A549 (cell line): ENCODE measurements at regions not wholly inside any gene's neighbourhood (a gene's known extent, or its start where the extent isn't known, plus 50 kb on each side); places are given as distances from the start of the nearest gene placed in this dataset.

ENCODE experiments used
- ATAC-seq, 2 experiments: fragments of 200-7000 bp in 1 of 2; fragments of >200 bp in 1 of 2; cut with Nextera tagmentation in 1 of 2; cut with Tn5 transposase in 1 of 2; 3 replicates each; pipeline versions ENCODE4 v1.8.0 to v1.9.1; 2018 to 2020; ENCODE audit warnings: mild to moderate bottlenecking in 1 of 2, moderate library complexity in 1 of 2
- CTCF ChIA-PET: fragments of 300-600 bp; sonication (Branson Sonifier 250); formaldehyde crosslinking; extraction: SDS; loops from one replicate; lab custom pipeline; 2021; ENCODE audit warnings: antibody characterized with exemption, inconsistent platforms; lab: Yijun Ruan, JAX
- POLR2A ChIA-PET: fragments of 350-600 bp; formaldehyde crosslinking; extraction: SDS; loops from one replicate; lab custom pipeline; 2021; ENCODE audit warnings: antibody characterized with exemption, inconsistent platforms; lab: Yijun Ruan, JAX
- DNase-seq, 2 experiments: peaks; one replicate each; pipeline versions ENCODE4 v3.0.0 to v3.0.0-alpha.2; 2011 to 2016; ENCODE audit warnings: low read depth in 1 of 2, low spot score in 1 of 2
- FAIRE-seq: peaks from 2 replicates; lab custom pipeline; 2011; peaks lifted over from hg19 to GRCh38; lab: Jason Lieb, UNC
- H3K27ac ChIP-seq, 2 experiments: fragments of >200 bp; sonication (Bioruptor Twin); formaldehyde crosslinking; 3 replicates each; pipeline ENCODE4 v1.5.1; 2016 to 2017
- H3K4me1 ChIP-seq: fragments of >200 bp; sonication (Bioruptor Twin); formaldehyde crosslinking; 3 replicates; pipeline ENCODE4 v1.6.1; 2016
- H3K4me2 ChIP-seq: fragments of >200 bp; sonication (Bioruptor Twin); formaldehyde crosslinking; 3 replicates; pipeline ENCODE4 v1.6.1; 2016
- H3K4me3 ChIP-seq: fragments of >200 bp; sonication (Bioruptor Twin); formaldehyde crosslinking; 3 replicates; pipeline ENCODE4 v1.5.1; 2016
- H3K9me3 ChIP-seq: fragments of >200 bp; sonication (Bioruptor Twin); formaldehyde crosslinking; 3 replicates; pipeline ENCODE4 v1.6.1; 2016
- ATOH8 ChIP-seq: fragments of 250-450 bp; sonication (Bioruptor Pico); IDR thresholded peaks from 2 replicates; pipeline ENCODE4 v1.5.0; 2020; ENCODE audit warnings: low read depth, mild to moderate bottlenecking, moderate library complexity
- BHLHE40 ChIP-seq: IDR thresholded peaks from 2 replicates; pipeline ENCODE4 v1.6.1; 2012; ENCODE audit warnings: low read depth, low read length, inconsistent platforms
- CBX8 ChIP-seq: fragments of 200-600 bp; sonication (generic); IDR thresholded peaks from 2 replicates; pipeline ENCODE4 v1.6.1; 2016
- CHD4 ChIP-seq: fragments of 200-600 bp; sonication (generic); IDR thresholded peaks from 2 replicates; pipeline ENCODE4 v1.6.1; 2016; ENCODE audit warnings: antibody characterized with exemption, mild to moderate bottlenecking, borderline replicate concordance
- CTCF ChIP-seq: fragments of >200 bp; sonication (Bioruptor Twin); formaldehyde crosslinking; IDR thresholded peaks from 3 replicates; pipeline ENCODE4 v1.5.1; 2016
- FOSL2 ChIP-seq, 2 experiments: fragments of 450-650 bp in 1 of 2; fragments of >200 bp in 1 of 2; sonication (Bioruptor Twin) in 1 of 2; formaldehyde crosslinking; IDR thresholded peaks; 2 replicates each; pipeline versions ENCODE4 v1.5.0 to v1.6.1; 2016 to 2020; ENCODE audit warnings: mild to moderate bottlenecking in 1 of 2, moderate library complexity in 1 of 2
- HOXB5 ChIP-seq: fragments of 250-450 bp; sonication (Bioruptor Pico); IDR thresholded peaks from 2 replicates; pipeline ENCODE4 v1.5.0; 2020; ENCODE audit warnings: mild to moderate bottlenecking, moderate library complexity
- JUNB ChIP-seq: fragments of >200 bp; sonication (Bioruptor Twin); formaldehyde crosslinking; IDR thresholded peaks from 2 replicates; pipeline ENCODE4 v1.6.1; 2016
- KDM1A ChIP-seq: fragments of 200-600 bp; sonication (generic); IDR thresholded peaks from 2 replicates; pipeline ENCODE4 v1.6.1; 2016; ENCODE audit warnings: low read depth, mild to moderate bottlenecking
- MAX ChIP-seq: IDR thresholded peaks from 2 replicates; pipeline ENCODE4 v1.6.1; 2012
- MAZ ChIP-seq: fragments of 150-350 bp; IDR thresholded peaks from 2 replicates; pipeline ENCODE4 v1.6.1; 2014; ENCODE audit warnings: antibody characterized with exemption, low read depth, low read length, borderline replicate concordance
- NFE2L2 ChIP-seq: fragments of 150-350 bp; conservative IDR thresholded peaks from 2 replicates; pipeline ENCODE4 v1.6.1; 2014; ENCODE audit warnings: low read length
- PHF8 ChIP-seq: fragments of 200-600 bp; sonication (generic); IDR thresholded peaks from 2 replicates; pipeline ENCODE4 v1.6.1; 2016; ENCODE audit warnings: low read depth, mild to moderate bottlenecking, antibody characterized with exemption, moderate library complexity, borderline replicate concordance
- POLR2A ChIP-seq: IDR thresholded peaks from 2 replicates; pipeline ENCODE4 v1.6.1; 2012; ENCODE audit warnings: mild to moderate bottlenecking, low read length
- RAD21 ChIP-seq, 2 experiments: fragments of >200 bp in 1 of 2; sonication (Bioruptor Twin) in 1 of 2; formaldehyde crosslinking in 1 of 2; IDR thresholded peaks in 1 of 2; conservative IDR thresholded peaks in 1 of 2; 2 replicates in 1 of 2; 3 replicates in 1 of 2; pipeline ENCODE4 v1.6.1; 2012 to 2018; ENCODE audit warnings: inconsistent platforms in 1 of 2
- RCOR1 ChIP-seq: fragments of 150-350 bp; IDR thresholded peaks from 2 replicates; pipeline ENCODE4 v1.6.1; 2014; ENCODE audit warnings: antibody characterized with exemption, low read length, low read depth
- RFX5 ChIP-seq: fragments of 450-650 bp; IDR thresholded peaks from 2 replicates; pipeline ENCODE4 v1.7.1; 2014; ENCODE audit warnings: antibody characterized with exemption, mild to moderate bottlenecking, moderate library complexity
- RNF2 ChIP-seq: fragments of 200-600 bp; sonication (generic); IDR thresholded peaks from 2 replicates; pipeline ENCODE4 v1.6.1; 2016; ENCODE audit warnings: low read depth, mild to moderate bottlenecking, antibody characterized with exemption, moderate library complexity, borderline replicate concordance
- TFCP2L1 ChIP-seq: fragments of 250-450 bp; sonication (Bioruptor Pico); IDR thresholded peaks from 2 replicates; pipeline ENCODE4 v1.5.0; 2021; ENCODE audit warnings: mild to moderate bottlenecking
- ZSCAN20 ChIP-seq: fragments of 250-450 bp; sonication (Bioruptor Pico); IDR thresholded peaks from 2 replicates; pipeline ENCODE4 v1.8.0; 2022; ENCODE audit warnings: mild to moderate bottlenecking, moderate library complexity
- WGBS: methylation state at CpG from one replicate; pipeline ENCODE4 v1.1.6; 2017; ENCODE audit errors: missing lambda C conversion rate; 5-methylcytosine and 5-hydroxymethylcytosine counted together
- TF ChIP-seq, protein P1 (sequence below): fragments of >200 bp; sonication (Bioruptor Twin); formaldehyde crosslinking; IDR thresholded peaks from 3 replicates; pipeline ENCODE4 v1.6.1; 2016
- TF ChIP-seq, protein P2 (sequence below): IDR thresholded peaks from 2 replicates; pipeline ENCODE4 v1.6.1; 2012
- TF ChIP-seq, protein P3 (sequence below): fragments of 150-350 bp; IDR thresholded peaks from 2 replicates; pipeline ENCODE4 v1.6.1; 2014; ENCODE audit warnings: low read depth, mild to moderate bottlenecking, low read length
- TF ChIP-seq, protein P4 (sequence below): fragments of 250-450 bp; sonication (Bioruptor Pico); IDR thresholded peaks from 2 replicates; pipeline ENCODE4 v1.5.0; 2021; ENCODE audit warnings: mild to moderate bottlenecking, moderate library complexity, borderline replicate concordance

- TF ChIP-seq, protein P1, sequence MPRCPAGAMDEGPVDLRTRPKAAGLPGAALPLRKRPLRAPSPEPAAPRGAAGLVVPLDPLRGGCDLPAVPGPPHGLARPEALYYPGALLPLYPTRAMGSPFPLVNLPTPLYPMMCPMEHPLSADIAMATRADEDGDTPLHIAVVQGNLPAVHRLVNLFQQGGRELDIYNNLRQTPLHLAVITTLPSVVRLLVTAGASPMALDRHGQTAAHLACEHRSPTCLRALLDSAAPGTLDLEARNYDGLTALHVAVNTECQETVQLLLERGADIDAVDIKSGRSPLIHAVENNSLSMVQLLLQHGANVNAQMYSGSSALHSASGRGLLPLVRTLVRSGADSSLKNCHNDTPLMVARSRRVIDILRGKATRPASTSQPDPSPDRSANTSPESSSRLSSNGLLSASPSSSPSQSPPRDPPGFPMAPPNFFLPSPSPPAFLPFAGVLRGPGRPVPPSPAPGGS, result no peak
- TF ChIP-seq RAD21 (conservative IDR thresholded peaks at IDR 0.05 in 1 of 2, IDR thresholded peaks at IDR 0.05 in 1 of 2) (no peak), POLR2A (no peak), HOXB5 (CRISPR knock-in tag) (no peak), FOSL2 (IDR thresholded peaks at IDR 0.05) (no peak), FOSL2 (CRISPR knock-in tag; IDR thresholded peaks at IDR 0.05) (no peak), RNF2 (no peak), MAZ (no peak), PHF8 (no peak), ATOH8 (CRISPR knock-in tag) (no peak), KDM1A (no peak), CHD4 (no peak)
- TF ChIP-seq, protein P2, sequence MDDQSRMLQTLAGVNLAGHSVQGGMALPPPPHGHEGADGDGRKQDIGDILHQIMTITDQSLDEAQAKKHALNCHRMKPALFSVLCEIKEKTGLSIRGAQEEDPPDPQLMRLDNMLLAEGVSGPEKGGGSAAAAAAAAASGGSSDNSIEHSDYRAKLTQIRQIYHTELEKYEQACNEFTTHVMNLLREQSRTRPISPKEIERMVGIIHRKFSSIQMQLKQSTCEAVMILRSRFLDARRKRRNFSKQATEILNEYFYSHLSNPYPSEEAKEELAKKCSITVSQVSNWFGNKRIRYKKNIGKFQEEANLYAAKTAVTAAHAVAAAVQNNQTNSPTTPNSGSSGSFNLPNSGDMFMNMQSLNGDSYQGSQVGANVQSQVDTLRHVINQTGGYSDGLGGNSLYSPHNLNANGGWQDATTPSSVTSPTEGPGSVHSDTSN, result no peak
- TF ChIP-seq, all 56 proteins: peak for 0
- no peak for FAIRE-seq
- no peak for DNase-seq
- Histone ChIP-seq H3K4me1 (no peaks in the 10 kb centered on the region), H3K4me3 (no peak overlapping the region), H3K9me3 (no peaks in the 10 kb centered on the region), H3K4me2 (no peak overlapping the region), H3K27ac (no peak overlapping the region)
- 33% methylated on average over 2 of the region's 2 CpGs for WGBS
- ChIA-PET POLR2A (no interaction called here), CTCF (interaction anchor here (1.0 to 1.6 kb wide), 3 partner anchors 15 to 214 kb away, joined by 3 read pairs; no protein-coding TSS in a partner anchor)
- ATAC-seq, result no peak
These were observed 266.9 kb downstream of the SIPA1L2 start for GRCh38 chr1:232363008-232363407.

- ChIA-PET CTCF (interaction anchor here (0.9 kb wide), 1 partner anchor 10 kb away, joined by 3 read pairs; no protein-coding TSS in a partner anchor), POLR2A (no interaction called here)
- 35% methylated on average over 6 of the region's 6 CpGs for WGBS
These were observed 272.5 kb downstream of the SIPA1L2 start for GRCh38 chr1:232357416-232357815.

More at GRCh38 chr1:232357416-232357815, 272.5 kb downstream of the SIPA1L2 start:
- no peaks in the 10 kb centered on the region for H3K9me3 ChIP-seq
- FAIRE-seq, result no peak
- no peaks in the 10 kb centered on the region for H3K4me1 ChIP-seq
- TF ChIP-seq, protein P3, sequence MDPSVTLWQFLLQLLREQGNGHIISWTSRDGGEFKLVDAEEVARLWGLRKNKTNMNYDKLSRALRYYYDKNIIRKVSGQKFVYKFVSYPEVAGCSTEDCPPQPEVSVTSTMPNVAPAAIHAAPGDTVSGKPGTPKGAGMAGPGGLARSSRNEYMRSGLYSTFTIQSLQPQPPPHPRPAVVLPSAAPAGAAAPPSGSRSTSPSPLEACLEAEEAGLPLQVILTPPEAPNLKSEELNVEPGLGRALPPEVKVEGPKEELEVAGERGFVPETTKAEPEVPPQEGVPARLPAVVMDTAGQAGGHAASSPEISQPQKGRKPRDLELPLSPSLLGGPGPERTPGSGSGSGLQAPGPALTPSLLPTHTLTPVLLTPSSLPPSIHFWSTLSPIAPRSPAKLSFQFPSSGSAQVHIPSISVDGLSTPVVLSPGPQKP, result no peak
- no peak for TF ChIP-seq TFCP2L1 (CRISPR knock-in tag)
- no peak for TF ChIP-seq CTCF
- TF ChIP-seq BHLHE40, result no peak
- TF ChIP-seq CHD4, result no peak
- no peak for TF ChIP-seq RNF2
- TF ChIP-seq, protein P4, sequence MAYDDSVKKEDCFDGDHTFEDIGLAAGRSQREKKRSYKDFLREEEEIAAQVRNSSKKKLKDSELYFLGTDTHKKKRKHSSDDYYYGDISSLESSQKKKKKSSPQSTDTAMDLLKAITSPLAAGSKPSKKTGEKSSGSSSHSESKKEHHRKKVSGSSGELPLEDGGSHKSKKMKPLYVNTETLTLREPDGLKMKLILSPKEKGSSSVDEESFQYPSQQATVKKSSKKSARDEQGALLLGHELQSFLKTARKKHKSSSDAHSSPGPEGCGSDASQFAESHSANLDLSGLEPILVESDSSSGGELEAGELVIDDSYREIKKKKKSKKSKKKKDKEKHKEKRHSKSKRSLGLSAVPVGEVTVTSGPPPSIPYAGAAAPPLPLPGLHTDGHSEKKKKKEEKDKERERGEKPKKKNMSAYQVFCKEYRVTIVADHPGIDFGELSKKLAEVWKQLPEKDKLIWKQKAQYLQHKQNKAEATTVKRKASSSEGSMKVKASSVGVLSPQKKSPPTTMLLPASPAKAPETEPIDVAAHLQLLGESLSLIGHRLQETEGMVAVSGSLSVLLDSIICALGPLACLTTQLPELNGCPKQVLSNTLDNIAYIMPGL, result no peak
- TF ChIP-seq MAX, result no peak
- no peak for TF ChIP-seq PHF8
- TF ChIP-seq JUNB, result no peak
- TF ChIP-seq NFE2L2, result no peak
- TF ChIP-seq RAD21 (conservative IDR thresholded peaks at IDR 0.05 in 1 of 2, IDR thresholded peaks at IDR 0.05 in 1 of 2), result no peak
- TF ChIP-seq RCOR1, result no peak
- no peak for TF ChIP-seq RFX5
- no peak for TF ChIP-seq CBX8
- no peak for TF ChIP-seq HOXB5 (CRISPR knock-in tag)
- no peak for TF ChIP-seq ZSCAN20 (CRISPR knock-in tag)
- H3K27ac ChIP-seq, result no peak overlapping the region
- no peak for DNase-seq
- H3K4me3 ChIP-seq, result no peak overlapping the region
- H3K4me2 ChIP-seq, result no peak overlapping the region
- ATAC-seq, result no peak
